Retinal pigment epithelial cell (primary cell): ENCODE measurements at regions not wholly inside any gene's neighbourhood (a gene's known extent, or its start where the extent isn't known, plus 50 kb on each side); places are given as distances from the start of the nearest gene placed in this dataset.
"Not testable (repeated sequence)": the region's sequence is repeated elsewhere in the genome, so short reads cannot be mapped to it uniquely, and the experiment has no call there.

Experiments
- DNase-seq: peaks from one replicate; pipeline ENCODE4 v3.0.0-alpha.2; 2010; ENCODE audit warnings: low read depth
- H3K4me3 ChIP-seq: 2 replicates; pipeline ENCODE4 v1.5.1; 2011; ENCODE audit warnings: mild to moderate bottlenecking, low read length, control low read depth, moderate library complexity

DNA sequence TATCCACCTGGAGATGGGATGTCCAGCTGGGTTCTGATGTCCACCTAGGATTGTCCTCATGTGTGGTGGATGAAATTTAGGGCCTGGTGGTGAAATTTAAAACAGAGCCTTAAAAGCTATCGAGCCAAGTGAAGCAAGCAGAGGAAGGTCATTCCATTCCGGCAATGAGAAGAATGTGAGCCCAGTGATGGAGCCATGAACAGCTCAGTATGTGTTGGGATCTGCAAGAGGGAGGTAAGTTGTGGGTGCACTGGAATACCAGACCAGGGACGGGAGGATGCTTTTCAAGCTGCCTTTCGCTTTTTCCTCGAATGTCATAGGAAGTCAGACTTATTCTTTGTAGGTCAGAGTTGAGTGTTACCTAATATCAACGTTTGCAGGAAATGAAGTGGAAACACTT, 80.6 kb upstream of the THOC3 start:
- DNase-seq, H3K4me3 ChIP-seq: not testable (repeated sequence)

DNA sequence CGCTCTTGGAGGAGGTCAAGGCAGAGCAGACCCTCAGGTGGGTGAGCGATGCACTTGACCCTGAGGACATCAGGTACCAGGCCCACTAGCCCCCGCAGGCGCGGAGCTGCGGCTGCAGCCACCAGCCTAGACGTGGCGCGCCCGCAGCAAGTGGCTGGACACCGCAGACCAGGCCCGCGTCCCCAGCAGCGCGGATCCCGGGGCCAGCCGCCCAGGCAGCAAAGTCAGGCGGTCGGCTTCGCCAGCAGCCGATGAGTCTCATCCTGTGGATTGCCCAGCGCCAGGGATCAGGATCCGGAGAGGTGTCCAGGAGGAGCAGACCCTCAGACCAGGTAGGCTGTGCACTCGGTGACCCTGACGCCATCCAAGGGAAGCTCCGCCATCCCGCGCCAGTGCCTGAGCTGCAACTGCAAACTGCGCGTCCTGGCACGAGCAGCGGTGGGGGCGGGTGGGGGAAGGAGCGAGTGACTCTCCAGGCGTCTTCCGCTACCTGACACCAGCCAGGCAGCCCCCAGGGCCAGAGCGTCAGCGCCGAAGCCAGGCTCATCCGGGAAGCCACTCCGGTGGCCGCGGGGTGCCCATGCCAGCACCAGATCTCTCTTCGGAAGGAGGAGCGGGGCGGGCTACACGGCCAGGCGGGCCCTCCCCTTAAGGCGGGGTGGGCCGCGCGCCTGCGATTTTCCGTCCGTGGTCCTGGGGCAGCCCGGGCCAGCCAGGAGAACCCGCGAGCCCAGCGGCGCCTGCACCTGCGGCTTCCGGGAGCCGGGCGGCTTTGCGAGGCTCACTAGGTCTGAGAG, 92.6 kb upstream of the THOC3 start:
- DNase-seq, H3K4me3 ChIP-seq: not testable (repeated sequence)

DNA sequence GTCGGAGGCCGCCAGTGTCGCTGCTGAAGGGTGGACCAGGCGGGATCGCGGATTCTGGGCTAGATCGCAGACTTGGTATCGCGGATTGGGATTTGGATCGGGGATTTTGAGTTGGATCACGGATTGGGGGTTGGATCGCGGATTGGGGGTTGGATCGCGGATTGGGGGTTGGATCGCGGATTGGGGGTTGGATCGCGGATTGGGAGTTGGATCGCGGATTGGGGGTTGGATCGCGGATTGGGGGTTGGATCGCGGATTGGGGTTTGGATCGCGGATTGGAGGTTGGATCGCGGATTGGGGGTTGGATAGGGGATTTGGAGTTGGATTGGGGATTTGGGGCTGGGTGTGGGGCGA, 93.1 kb upstream of the THOC3 start:
- DNase-seq, H3K4me3 ChIP-seq: not testable (repeated sequence)

DNA sequence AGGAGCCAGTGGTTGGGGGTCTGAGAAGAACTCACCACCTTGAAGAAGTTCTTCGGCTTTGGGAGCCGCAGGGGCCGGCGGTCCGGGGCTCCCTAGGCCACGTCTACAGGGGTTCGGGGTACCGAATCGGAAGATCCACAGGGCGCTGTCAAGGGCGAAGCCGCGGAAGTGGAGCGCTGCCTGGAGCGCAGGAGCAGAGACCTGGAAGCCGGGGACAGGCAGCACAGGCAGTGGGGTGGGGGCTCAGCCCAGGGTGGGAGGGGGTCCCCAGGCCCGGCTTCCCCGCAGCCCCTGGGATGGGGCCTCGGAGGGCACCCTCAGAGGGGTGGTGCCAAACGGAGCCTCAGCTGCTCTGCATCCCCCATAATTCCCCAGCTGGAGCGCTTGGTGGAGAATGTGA, 93.5 kb upstream of the THOC3 start:
- DNase-seq, H3K4me3 ChIP-seq: not testable (repeated sequence)

DNA sequence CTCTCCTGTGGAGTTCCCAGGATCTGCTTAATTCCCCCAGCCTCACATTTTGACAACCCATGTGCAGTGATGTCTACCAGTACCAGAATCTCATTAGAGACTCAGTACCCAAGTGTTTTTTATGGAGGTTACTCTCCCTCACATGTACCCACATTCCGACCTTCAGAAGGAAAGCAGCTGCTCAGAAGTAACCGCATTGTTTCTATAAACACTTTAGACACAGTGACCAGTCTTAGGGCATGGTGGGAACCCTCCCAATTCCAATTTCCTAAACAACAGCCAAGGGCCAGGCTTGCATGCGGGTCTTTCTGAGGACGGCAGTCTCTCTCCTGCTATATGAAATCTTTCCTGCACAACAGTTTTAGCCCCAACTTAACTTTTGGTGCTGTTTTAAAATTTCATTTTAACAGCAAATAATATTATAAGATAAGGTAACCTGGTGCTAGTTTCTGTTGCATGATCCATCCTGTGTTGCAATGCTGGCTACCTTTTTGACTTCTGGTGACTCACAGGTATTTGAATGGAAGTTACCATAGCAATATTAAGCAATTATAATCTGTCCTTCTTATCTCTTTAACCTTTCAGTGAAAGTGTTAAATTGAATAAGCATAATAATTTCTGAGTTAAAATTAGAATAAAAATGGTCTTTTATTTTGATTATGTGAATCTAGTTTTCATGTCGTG, 98.3 kb upstream of the THOC3 start:
- not testable (repeated sequence) for DNase-seq, H3K4me3 ChIP-seq

DNA sequence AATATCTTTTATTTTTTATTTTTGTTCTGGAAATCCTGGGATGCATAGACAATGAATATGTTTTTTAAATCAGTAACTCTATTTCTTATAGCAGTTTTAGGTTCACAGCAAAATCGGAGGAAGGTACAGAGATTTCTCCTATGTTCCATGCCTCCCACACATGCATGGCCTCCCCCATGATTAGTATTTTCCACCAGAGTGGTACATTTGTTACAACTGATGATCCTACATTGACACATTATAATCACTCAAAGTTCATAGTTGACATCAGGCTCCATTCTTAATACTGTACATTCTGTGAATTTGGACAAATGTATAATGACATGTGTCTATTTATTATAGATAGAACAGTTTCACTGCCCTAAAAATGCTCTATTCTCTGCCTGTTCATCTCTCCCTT, 99.0 kb upstream of the THOC3 start:
- not testable (repeated sequence) for H3K4me3 ChIP-seq, DNase-seq

DNA sequence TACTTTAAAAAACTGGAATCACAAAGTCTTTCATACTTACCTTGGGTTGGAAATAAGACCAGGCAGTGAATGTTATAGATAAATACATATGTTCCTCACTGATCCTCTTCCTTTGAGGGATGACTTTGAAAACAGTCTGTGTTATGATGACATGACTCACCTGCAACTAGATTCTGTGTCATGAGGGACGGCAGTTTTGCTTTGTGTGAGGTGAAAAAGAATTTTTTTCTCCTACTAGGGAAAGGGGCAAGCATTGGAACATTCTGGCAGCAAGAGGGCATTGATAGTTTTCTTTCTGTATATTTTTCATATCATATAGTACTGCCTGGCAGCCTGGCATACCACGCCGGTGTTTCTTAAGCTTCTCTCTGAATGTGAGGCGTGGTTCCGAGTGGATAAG, 99.8 kb upstream of the THOC3 start:
- DNase-seq: not testable (repeated sequence)

DNA sequence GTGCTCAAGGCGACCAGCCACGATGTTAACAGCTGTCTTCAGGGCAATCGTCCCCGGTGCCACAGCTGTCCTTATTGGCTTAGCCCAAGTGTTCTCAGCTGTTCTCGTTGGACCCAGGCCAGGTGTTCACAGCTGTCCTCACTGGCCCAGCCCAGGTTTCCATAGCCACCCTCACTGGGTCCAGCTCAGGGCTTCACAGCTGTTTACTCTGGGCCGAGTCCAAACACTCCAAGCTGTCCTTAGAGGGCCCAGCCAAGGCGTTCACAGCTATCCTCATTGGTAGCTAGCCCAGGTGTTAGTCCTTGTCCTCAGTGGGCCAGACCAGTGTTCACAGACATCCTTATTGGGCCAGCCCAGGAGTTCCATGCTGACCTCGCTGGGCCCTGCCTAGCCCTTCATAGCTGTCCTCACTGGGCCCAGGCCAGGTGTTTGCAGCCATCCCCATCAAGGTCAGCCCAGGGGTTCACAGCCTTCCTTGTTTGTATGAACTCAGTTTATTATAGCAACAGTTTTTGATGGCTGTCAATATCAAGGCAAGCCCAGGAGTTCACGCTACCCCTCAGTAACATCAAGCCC, 106.0 kb upstream of the THOC3 start:
- not testable (repeated sequence) for H3K4me3 ChIP-seq, DNase-seq

More for the DNA sequence above, 99.8 kb upstream of the THOC3 start:
- not testable (repeated sequence) for H3K4me3 ChIP-seq

DNA sequence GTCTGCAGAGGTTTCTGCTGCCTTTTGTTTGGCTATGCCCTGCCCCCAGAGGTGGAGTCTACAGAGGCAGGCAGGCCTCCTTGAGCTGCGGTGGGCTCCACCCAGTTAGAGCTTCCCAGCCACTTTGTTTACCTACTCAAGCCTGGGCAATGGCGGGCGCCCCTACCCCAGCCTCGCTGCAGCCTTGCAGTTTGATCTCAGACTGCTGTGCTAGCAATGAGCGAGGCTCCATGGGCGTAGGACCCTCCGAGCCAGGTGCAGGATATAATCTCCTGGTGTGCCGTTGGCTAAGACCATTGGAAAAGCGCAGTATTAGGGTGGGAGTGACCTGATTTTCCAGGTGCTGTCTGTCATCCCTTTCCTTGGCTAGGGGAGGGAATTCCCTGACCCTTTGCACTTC, 115.6 kb upstream of the THOC3 start:
- not testable (repeated sequence) for DNase-seq, H3K4me3 ChIP-seq

DNA sequence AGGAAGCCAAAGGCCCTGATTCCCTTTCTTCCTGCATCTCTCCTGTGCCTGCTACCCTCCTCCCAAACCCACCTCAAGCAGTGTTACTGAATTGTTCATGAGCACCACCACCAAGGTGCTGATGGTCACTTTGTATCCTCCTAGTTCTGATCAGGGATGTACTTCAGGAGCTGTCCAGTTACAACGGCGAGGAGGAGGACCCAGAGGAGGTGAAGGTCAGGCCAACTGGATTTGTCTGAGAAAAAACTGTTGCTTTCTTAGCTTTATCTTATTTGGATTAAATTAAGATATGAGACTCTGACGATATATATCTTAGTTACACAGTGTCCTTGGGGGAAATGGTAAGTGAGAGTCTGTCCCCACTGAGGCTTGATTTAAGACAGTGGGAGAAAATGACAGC, 135.0 kb upstream of the THOC3 start:
- DNase-seq, H3K4me3 ChIP-seq: not testable (repeated sequence)

DNA sequence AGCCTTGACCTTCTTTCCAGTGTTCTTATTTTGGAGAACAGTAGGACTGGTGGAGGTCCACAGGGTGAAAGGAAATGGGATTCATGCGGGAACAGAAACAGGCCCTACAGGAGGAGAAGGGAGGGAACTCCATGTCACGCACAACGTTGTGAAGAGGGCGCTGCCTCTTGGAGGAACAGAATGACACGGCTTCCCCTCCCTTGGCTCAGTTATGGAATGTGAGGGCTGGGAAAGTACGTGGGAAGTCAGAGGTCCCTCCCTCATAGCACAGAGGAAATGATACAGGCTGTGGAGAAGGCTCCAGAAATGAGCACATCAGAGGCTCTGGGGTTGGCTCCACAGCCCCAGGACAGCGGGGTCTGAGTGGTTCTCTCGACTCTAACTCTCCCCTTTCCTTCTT, 125.3 kb upstream of the SIMC1 start:
- H3K4me3 ChIP-seq, DNase-seq: not testable (repeated sequence)

DNA sequence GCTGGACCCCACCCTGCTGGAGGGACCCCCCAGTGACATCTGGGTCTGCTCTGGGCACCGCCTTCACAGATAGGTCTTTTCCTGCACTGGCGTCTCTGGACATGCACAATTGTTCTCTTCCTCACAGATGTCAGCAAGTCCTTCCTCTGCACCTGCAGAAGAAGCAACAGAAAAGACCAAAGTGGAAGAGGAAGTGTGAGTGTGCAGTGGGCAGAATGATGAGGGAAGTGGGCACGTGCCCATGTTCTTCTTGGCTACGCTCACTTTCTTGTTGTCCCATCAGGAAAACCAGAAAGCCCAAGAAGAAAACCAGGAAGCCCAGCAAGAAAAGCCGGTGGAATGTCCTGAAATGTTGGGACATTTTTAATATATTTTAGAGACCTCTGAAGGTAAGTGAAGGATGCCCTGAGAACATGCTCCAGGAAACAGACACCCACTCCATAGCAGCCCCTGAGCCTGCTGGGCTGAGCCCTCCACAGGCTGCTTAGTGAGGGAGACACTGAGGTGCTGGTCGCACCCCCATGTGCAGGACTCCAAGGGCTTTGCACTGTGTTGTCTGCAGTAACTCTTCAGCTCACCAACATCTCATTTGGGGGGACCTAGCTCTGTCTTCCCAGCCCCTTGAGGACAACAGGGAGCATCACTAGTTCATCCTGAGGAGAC, 124.4 kb upstream of the SIMC1 start:
- not testable (repeated sequence) for DNase-seq, H3K4me3 ChIP-seq

DNA sequence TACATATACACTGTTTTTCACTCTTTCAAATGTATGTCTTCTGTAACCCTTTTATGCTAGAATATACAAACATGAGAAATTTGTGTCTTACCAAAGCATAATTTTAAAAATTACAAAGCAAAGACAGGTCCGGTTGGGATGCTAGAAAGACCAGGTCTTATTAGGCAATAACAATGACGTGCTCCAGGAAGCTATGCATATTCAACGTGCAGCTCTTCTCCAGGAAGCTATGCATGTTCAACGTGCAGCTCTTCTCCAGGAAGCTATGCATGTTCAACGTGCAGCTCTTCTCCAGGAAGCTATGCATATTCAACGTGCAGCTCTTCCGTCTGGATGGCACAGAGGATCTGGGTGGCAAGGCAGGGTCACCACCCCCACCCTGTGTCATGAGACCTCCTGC, 123.4 kb upstream of the SIMC1 start:
- DNase-seq, H3K4me3 ChIP-seq: not testable (repeated sequence)

DNA sequence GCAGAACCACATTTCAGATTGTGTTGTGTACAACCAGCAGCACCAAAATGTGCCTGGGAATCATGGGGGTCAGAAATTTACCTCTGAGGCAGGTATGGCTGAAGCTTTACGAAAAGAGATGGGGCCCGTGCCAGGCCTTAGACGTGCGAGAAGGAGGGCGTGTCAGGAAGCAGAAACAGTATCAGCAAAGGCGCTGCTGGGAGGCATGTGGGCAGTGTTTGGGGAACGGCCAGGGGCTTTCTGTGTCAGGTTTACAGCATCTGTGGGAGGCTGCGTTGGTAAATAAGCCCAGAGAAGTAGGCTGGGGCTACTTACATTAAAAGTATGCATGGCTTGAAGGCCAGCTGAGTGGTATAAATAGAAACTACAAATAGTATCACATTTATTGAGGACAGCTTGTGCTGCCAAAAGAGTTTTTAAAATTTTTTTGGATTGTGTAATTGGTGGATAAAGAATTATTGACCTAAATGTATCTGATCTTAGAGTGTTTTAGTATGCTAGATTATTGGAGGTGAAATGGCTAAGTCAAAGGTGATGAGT, 120.5 kb upstream of the SIMC1 start:
- not testable (repeated sequence) for DNase-seq, H3K4me3 ChIP-seq

DNA sequence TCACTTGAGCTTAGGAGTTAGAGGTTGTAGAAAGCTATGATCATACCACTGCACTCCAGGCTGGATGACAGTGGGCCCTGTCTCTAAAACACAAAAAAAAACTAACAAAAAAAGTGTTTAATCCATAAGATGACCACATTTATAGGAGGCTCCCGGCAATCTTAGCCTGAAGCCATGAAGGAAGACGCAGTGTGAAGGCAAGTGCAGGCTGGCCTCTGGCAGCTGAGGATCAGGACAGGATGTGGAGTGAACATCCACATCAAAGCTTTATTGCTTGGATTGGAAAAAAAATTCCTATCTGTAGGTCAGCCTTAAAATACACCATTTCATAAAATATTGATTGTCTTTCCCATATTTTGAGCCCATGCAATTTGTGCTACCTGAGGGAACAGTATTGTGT, 115.9 kb upstream of the SIMC1 start:
- DNase-seq, H3K4me3 ChIP-seq: not testable (repeated sequence)

DNA sequence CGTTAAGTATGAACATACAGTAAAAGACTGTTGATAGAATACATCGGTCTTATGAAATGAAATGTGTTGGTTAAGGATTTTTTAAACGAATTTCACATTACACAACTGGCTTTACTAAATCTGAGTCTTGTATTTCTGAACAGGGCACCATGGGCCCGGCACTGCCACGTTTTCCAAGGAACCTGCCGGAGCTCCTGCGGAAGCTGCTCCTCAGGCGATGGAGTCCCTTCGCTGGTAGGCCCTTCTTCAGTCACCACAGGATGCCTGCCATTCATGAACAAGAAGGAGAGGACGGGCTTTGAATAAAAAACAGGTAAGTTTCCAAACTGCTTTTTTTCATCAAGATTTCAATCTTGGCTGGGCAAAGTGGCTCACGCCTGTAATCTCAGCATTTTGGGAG, 114.1 kb upstream of the SIMC1 start:
- DNase-seq, H3K4me3 ChIP-seq: not testable (repeated sequence)
